Ramos (cell line): ENCODE measurements at regions not wholly inside any gene's neighbourhood (a gene's known extent, or its start where the extent isn't known, plus 50 kb on each side); places are given as distances from the start of the nearest gene placed in this dataset.

Experiments used
- in situ Hi-C: fragments of 300-500 bp; cut with MboI; formaldehyde crosslinking; loops from one replicate; pipeline ENCODE4 v1.14.3; 2022; ENCODE audit warnings: low sequenced_read_pairs; ENCODE audit not compliant: unreplicated experiment

- in situ Hi-C loops: no loop called here
Observed at GRCh38 chr7:18081617-18082016, 54.0 kb upstream of the PRPS1L1 start.

- in situ Hi-C loops: no loop called here
Observed at GRCh38 chr7:18082169-18082568, 54.5 kb upstream of the PRPS1L1 start.

DNA sequence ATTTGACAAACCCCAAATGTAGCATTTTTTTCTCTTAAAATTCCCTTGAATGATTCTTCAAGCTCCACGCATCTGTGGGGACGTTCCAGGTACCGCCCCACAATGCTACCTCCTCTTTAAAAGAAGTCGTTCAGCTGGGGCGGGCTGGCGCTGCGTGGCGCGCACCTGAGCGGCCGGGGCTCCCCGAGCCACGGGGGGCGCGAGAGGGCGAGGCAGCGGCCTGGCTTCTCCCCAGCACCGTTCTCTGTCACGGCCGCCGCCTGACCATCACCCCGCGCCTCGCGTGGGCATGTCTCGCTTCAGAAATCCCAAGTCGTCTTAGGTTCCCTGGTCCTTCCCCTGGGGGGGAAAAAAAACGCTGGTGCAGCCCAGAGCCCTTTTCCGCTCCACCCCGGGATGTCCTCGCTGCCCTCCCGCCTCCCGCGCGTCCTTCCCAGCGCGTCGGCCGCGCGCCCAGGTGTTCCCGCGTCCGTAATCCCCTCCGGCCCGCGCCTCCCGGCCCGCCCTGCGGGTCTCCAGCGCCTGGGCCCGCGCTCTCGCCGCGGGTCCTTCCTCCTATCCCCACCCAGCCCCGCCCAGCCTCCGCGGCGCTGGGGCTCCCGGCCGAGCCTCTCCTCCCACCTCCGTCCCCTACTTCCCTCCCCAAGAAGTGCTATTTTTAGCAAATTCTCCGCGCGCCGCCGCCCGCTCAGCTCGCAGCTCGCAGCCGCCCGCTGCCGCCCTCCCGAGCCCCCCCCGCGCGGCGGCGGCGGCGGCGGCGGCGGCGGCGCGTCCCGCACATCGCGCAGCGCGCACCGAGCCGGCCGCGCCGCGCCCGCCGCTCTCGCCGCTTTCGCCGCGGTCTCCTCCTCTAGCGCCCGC lies 58.7 kb upstream of the PRPS1L1 start:
- in situ Hi-C loops: no loop called here

- in situ Hi-C loops: no loop called here
Observed at GRCh38 chr7:18087026-18087686, 59.5 kb upstream of the PRPS1L1 start.

- in situ Hi-C loops: no loop called here
Observed at GRCh38 chr7:18087687-18088078, 60.0 kb upstream of the PRPS1L1 start.

GRCh38 chr7:18096087-18096486 lies 68.4 kb upstream of the PRPS1L1 start:
- in situ Hi-C loops: no loop called here

DNA sequence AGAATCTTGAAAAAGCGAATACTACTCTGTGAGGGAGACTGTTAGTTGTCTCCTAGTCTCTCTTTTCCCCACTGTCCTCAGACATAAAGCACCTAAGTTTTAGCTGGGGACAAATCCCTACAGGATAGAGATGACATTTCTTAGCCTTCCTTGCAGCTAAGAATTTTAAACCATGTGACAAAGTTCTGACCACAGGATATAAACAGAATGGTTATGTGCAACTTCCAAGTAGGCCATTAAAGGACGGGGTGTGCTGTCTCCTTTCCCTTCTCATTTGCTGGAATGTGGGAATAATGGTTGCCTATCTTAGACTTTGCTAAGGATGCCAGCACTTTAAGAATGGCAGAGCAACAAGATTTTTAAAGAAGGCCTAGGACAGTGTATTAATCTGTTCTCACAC lies 74.9 kb upstream of the PRPS1L1 start:
- in situ Hi-C loops: no loop called here

DNA sequence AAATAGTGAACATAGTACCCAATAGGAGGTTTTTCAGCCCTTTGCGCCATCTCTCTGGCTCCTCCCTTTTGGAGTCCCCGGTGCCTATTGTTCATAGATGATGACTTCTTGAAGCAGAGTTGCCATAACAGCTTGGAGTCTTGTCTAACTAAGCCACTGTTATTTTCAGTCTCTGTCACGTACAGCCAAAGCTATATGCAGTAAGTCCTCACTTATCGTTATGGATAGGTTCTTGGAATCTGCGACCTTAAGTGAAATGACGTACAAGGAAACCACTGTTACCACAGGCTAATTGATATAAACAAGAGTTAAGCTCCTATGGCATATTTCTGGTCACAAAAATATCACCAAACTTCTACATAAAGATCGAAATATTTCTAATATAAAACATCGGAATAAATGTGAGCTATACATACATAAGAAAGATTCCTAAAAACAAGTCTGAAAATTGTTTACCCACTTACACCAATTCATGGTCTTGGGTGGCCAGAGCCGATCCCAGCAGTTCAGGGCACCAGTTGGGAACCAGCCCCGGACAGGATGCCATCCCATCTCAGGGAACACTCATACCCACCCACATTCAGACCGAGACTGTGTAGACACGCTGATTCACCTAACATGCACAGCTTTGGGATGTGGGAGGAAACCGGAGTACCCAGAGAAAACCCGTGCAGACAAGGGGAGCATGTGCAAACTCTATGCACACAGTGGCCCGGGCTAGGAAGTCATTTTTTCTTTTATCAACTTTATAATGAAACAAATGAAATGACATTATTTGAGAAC lies 76.0 kb upstream of the PRPS1L1 start:
- in situ Hi-C loops: no loop called here

GRCh38 chr7:18109762-18110161 lies 82.1 kb upstream of the PRPS1L1 start:
- in situ Hi-C loops: no loop called here

DNA sequence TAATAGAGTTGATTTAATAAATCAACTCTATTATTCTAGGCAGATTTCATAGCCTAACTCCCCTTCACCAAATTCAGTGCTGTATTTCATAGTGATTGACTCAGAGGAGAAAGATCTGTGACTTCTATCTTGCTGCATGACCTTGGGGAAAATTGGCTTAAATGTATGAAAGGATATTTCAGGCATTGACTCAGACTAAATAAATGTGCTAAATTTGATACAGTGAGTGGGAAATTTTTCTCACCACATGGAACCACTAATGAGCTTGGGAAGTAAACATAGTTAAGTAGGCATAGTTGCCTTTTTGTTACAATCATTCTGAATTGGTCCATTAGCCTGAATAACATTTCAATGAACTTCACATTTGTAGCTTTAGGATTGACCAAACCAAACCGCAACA lies 89.0 kb upstream of the PRPS1L1 start:
- in situ Hi-C loops: no loop called here

GRCh38 chr7:18117482-18117881 lies 89.8 kb upstream of the PRPS1L1 start:
- in situ Hi-C loops: no loop called here

GRCh38 chr7:18119985-18120384 lies 92.3 kb upstream of the PRPS1L1 start:
- in situ Hi-C loops: no loop called here

DNA sequence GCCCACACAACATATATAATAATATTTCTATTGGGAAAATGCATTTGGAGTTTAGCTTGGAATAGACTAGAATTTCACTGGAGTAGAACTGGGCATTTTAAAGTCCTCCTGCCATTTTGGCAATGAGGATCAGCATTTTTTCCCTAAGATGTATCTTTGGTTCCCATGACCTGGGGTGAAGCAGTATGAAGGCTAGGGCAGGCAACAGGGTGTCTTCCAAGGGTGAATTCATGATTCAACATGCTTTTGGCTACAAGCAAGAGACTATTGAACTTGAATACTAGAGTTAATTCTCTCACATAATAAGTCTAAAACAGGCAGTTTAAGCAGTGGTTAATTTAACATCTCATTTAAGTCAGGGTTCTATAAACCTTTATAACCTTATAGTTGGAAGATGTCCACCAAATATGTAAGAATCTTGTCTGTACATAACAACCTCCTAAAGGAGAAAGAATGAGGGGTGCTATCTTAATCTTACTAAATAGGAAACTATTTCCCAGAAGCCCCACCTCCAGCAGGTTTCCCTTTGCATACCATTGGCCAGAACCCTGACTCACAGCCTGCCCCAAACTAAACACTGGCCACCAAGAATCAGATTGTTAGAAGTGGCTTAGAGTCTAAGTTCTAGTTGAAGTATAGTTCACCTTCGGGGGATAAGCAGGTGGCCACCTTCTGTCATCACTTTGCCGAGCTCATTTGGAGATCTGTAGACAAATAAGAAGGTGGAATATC lies 96.0 kb upstream of the PRPS1L1 start:
- in situ Hi-C loops: no loop called here

DNA sequence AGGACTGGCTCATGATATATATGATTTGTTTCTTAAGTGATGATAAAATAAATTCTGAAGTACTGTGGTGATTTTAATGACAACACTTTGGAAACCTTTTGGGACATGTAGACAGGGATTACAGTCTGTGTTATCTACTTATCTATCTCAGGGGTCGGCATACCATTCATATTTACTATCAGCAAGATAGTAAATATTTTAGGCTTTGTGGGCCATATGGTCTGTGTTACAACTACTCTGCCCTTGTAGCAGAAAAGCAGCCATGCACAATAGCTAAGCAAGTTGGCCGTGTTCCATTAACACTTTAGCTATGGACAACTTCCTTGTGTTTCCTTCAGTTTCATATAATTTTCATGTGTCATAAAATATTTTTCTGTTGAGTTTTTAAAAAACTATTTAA lies 97.8 kb upstream of the PRPS1L1 start:
- in situ Hi-C loops: no loop called here

DNA sequence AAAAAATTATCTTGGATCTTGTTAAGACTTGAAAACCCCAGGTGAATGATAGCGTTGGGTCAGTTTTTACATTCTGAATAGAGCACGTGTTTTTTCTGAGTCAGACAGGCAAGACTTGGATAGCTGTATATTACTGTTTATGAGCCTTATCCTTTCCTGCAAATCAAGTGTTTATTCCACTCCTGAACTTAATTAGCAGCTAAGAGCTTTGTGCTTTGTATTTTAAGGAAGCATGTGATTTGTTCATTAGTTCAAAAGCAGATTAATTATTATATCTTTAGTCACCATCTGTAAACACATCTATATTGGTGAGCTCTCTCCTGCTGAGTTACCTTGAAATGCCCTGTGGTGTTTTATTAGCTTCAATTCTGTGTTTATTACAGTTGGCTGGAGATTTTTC lies 98.6 kb upstream of the PRPS1L1 start:
- in situ Hi-C loops: no loop called here

- in situ Hi-C loops: no loop called here
Observed at GRCh38 chr7:18128846-18129245, 101.2 kb upstream of the PRPS1L1 start.

DNA sequence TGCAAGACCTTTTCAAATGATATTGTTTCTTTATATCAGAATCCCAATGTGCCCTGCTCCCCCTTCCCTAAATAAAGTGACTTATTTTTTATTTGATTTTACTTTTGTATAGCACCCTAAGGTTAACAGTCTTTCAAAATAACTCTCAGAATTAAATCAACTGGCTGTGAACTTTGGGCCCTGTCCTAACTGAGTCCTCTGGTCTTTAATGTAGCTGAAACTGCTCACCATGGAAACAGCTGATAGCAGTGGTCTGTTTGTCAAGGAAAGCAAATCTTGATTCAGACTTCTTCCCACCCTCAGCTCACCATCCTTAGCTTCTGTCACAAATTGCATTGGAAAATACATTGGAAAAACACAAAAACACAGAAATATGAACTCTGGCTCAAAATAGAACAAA lies 105.2 kb upstream of the PRPS1L1 start:
- in situ Hi-C loops: no loop called here

DNA sequence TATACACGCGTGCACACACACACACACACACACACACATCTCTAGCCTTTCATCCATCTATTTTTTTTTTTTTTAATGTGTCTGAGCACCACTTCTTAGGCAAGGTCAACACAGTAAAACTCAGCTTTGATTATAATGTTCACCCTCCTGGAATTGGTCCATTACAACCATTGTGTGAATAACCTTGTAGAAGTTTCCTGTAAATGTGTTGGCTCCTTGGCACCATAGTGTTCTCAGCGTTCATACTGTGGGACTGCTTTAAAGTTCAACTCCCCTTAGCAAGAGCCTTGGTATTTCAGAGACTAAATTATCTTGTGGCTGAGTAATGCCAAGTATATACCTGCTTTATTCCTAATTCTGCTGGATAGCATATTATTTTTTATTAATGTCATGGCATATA lies 106.3 kb upstream of the PRPS1L1 start:
- in situ Hi-C loops: no loop called here

DNA sequence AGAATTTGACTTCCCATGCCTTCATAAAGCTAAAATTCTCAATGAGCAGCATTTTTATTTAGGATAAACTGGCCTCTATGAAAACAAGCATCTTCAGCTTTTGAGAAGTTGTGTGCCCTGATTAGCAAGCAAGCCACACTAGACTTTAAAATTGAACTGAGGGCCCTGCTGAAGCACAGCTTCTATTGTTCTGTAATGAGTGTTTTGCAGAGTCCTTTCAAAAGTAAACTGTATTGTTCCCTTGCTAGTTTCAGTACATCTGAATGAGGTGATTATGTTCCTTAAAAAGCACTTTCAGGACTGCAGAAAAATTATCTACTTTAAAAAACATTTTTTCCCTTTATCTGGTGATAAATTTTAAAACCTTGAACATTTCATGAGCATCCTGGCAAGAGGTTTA lies 113.3 kb upstream of the PRPS1L1 start:
- in situ Hi-C loops: no loop called here

GRCh38 chr7:18144166-18144565 lies 116.5 kb upstream of the PRPS1L1 start:
- in situ Hi-C loops: no loop called here
